Nephron (organoid): ENCODE measurements at regions not wholly inside any gene's neighbourhood (a gene's known extent, or its start where the extent isn't known, plus 50 kb on each side); places are given as distances from the start of the nearest gene placed in this dataset.

ENCODE experiments used
- H3K27ac Mint-ChIP-seq, 3 experiments: 2 replicates each; pipeline ENCODE4 v1.8.0; 2020; ENCODE audit warnings: mixed read lengths in 3 of 3, mild to moderate bottlenecking in 2 of 3, moderate library complexity in 1 of 3
- H3K27me3 Mint-ChIP-seq: 2 replicates; pipeline ENCODE4 v1.8.0; 2021; ENCODE audit warnings: low read depth, mild to moderate bottlenecking, moderate library complexity, mixed read lengths
- H3K36me3 Mint-ChIP-seq: 2 replicates; pipeline ENCODE4 v1.8.0; 2020; ENCODE audit warnings: low read depth, mixed read lengths
- H3K4me1 Mint-ChIP-seq: 2 replicates; pipeline ENCODE4 v1.8.0; 2020; ENCODE audit warnings: mixed read lengths
- H3K4me3 Mint-ChIP-seq, 3 experiments: 2 replicates each; pipeline ENCODE4 v1.8.0; 2020; ENCODE audit warnings: mild to moderate bottlenecking in 3 of 3, mixed read lengths in 3 of 3, moderate library complexity in 2 of 3
- H3K9me3 Mint-ChIP-seq: 2 replicates; pipeline ENCODE4 v1.8.0; 2020; ENCODE audit warnings: mixed read lengths
- CTCF ChIP-seq, 3 experiments: fragments of 200-600 bp; sonication (generic); IDR thresholded peaks; one replicate each; pipeline ENCODE4 v1.5.0; 2021; ENCODE audit warnings: antibody characterized with exemption in 3 of 3; ENCODE audit not compliant: unreplicated experiment in 3 of 3

- Mint-ChIP-seq H3K36me3 (no peaks in the 10 kb centered on the region), H3K9me3 (no peaks in the 10 kb centered on the region), H3K4me3 (peak overlapping the region in 1 of 3 experiments; percentile 19), H3K27me3 (peaks cover 4% of the 10 kb centered on the region), H3K4me1 (peaks cover 18% of the 10 kb centered on the region), H3K27ac (peak overlapping the region in 2 of 3 experiments; percentile 23 to 39)
- no peak for TF ChIP-seq CTCF (IDR thresholded peaks at IDR 0.05; ENCODE audit: unreplicated experiment in 3 of 3)
Observed at GRCh38 chr18:75654851-75655751, 227.6 kb upstream of the SMIM21 start.

- peak overlapping the region in 2 of 3 experiments; percentile 23 to 39 for H3K27ac Mint-ChIP-seq
- peaks cover 4% of the 10 kb centered on the region for H3K27me3 Mint-ChIP-seq
- H3K4me1 Mint-ChIP-seq: peaks cover 18% of the 10 kb centered on the region
- TF ChIP-seq CTCF (IDR thresholded peaks at IDR 0.05; ENCODE audit: unreplicated experiment in 3 of 3): no peak
- H3K36me3 Mint-ChIP-seq: no peaks in the 10 kb centered on the region
- no peak overlapping the region for H3K4me3 Mint-ChIP-seq
- H3K9me3 Mint-ChIP-seq: no peaks in the 10 kb centered on the region
Observed at GRCh38 chr18:75654386-75654785, 226.9 kb upstream of the SMIM21 start.

- Mint-ChIP-seq H3K9me3 (peaks cover 4% of the 10 kb centered on the region), H3K4me1 (peaks cover 18% of the 10 kb centered on the region), H3K27me3 (no peaks in the 10 kb centered on the region), H3K36me3 (no peaks in the 10 kb centered on the region), H3K4me3 (no peak overlapping the region), H3K27ac (no peak overlapping the region)
- no peak for TF ChIP-seq CTCF (IDR thresholded peaks at IDR 0.05; ENCODE audit: unreplicated experiment in 3 of 3)
Observed at GRCh38 chr18:75652528-75652927, 225.0 kb upstream of the SMIM21 start.

GRCh38 chr18:75644871-75645270 is 217.4 kb upstream of the SMIM21 start:
- H3K36me3 Mint-ChIP-seq: peaks cover 5% of the 10 kb centered on the region
- no peak overlapping the region for H3K27ac Mint-ChIP-seq
- H3K4me1 Mint-ChIP-seq: peaks cover 13% of the 10 kb centered on the region
- peaks cover 15% of the 10 kb centered on the region for H3K27me3 Mint-ChIP-seq
- H3K4me3 Mint-ChIP-seq: no peak overlapping the region
- peaks cover 29% of the 10 kb centered on the region for H3K9me3 Mint-ChIP-seq
- no peak for TF ChIP-seq CTCF (IDR thresholded peaks at IDR 0.05; ENCODE audit: unreplicated experiment in 3 of 3)

DNA sequence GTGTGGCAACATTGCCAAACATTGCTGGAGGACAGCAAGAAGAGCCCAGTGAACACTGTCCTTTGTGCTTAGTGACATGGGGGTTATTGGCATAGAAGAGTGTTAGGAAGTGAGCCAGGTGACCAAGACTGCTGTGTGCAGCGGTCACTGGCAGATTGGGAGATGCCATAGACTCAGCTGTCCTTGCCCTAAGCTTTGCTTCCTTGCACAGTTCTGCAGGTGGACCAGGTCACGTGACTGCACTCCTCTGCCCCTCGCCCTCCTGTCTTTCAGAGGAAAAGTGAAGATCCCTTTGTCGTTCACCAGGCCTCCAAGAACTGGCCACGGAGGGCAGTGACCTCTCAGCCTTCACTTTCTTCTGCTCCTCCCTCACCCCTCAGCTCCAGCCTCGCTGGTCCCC is 215.6 kb upstream of the SMIM21 start:
- Mint-ChIP-seq H3K27ac (no peak overlapping the region), H3K4me3 (no peak overlapping the region), H3K4me1 (peaks cover 31% of the 10 kb centered on the region), H3K36me3 (peaks cover 5% of the 10 kb centered on the region), H3K27me3 (peaks cover 19% of the 10 kb centered on the region), H3K9me3 (peaks cover 29% of the 10 kb centered on the region)
- TF ChIP-seq CTCF (IDR thresholded peaks at IDR 0.05; ENCODE audit: unreplicated experiment in 3 of 3): no peak

DNA sequence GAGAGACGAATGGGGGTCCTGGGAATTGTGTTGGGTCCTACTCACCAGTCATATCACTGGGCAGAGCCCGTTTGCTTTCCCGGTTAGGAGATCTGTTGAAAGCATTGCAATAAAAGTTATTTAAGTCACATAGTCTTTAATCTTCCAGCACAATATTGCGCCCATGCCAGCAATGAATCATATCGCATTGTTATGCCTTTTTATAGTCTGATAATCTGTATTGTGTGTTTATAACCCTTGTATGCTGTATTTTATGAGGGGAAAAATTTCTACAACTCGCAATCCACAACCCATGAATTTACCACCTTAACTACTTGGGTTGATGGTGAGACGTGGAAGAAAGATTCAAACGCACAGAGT is 211.9 kb upstream of the SMIM21 start:
- Mint-ChIP-seq H3K4me1 (peaks cover 44% of the 10 kb centered on the region), H3K4me3 (peak overlapping the region in 2 of 3 experiments; percentile 68 to 76), H3K9me3 (peaks cover 7% of the 10 kb centered on the region), H3K27me3 (peaks cover 11% of the 10 kb centered on the region), H3K27ac (peak overlapping the region; percentile 96 to 99 (median 98)), H3K36me3 (no peaks in the 10 kb centered on the region)
- no peak for TF ChIP-seq CTCF (IDR thresholded peaks at IDR 0.05; ENCODE audit: unreplicated experiment in 3 of 3)
